RWPE1 (cell line): ENCODE measurements at regions not wholly inside any gene's neighbourhood (a gene's known extent, or its start where the extent isn't known, plus 50 kb on each side); places are given as distances from the start of the nearest gene placed in this dataset.

Source experiments
- CTCF ChIA-PET: fragments of 350-600 bp; sonication (Branson Sonifier 250); formaldehyde crosslinking; extraction: SDS; loops from one replicate; lab custom pipeline; 2021; lab: Yijun Ruan, JAX
- POLR2A ChIA-PET: fragments of 400-600 bp; formaldehyde crosslinking; extraction: SDS; loops from one replicate; lab custom pipeline; 2020; ENCODE audit warnings: antibody characterized with exemption; ENCODE audit not compliant: low non-redundant PET; lab: Yijun Ruan, JAX
- DNase-seq: peaks from one replicate; pipeline ENCODE4 v3.0.0; 2012; ENCODE audit warnings: low spot score
- H3K27ac ChIP-seq: fragments of 450-650 bp; 2 replicates; pipeline ENCODE4 v1.5.1; 2017
- TF ChIP-seq, protein P1 (sequence below): fragments of 450-650 bp; conservative IDR thresholded peaks from 2 replicates; pipeline ENCODE4 v1.5.1; 2017; ENCODE audit warnings: low read depth, mild to moderate bottlenecking

DNA sequence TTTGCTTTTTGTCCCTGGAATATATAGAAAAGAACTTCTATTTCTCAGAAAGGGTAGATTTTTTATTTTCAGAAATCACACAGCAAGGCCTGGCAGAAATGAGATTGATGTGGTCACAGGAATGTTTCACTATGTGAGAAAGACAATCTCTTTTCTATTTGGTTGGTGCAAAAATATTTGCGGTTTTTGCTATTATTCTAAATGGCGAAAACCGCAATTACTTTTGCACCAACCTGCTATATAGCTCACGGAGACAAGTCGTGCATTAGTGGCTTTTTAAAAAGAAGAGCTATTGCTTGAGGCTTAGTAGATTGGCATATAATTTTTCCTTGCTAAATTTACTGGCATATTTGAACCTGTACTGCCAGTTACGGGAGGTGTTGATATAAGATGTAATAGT is 100.4 kb downstream of the ITM2A start:
- H3K27ac ChIP-seq = no peak overlapping the region
- CTCF ChIA-PET = no interaction called here
- POLR2A ChIA-PET = no interaction called here
- no peak for DNase-seq
- TF ChIP-seq, protein P1, sequence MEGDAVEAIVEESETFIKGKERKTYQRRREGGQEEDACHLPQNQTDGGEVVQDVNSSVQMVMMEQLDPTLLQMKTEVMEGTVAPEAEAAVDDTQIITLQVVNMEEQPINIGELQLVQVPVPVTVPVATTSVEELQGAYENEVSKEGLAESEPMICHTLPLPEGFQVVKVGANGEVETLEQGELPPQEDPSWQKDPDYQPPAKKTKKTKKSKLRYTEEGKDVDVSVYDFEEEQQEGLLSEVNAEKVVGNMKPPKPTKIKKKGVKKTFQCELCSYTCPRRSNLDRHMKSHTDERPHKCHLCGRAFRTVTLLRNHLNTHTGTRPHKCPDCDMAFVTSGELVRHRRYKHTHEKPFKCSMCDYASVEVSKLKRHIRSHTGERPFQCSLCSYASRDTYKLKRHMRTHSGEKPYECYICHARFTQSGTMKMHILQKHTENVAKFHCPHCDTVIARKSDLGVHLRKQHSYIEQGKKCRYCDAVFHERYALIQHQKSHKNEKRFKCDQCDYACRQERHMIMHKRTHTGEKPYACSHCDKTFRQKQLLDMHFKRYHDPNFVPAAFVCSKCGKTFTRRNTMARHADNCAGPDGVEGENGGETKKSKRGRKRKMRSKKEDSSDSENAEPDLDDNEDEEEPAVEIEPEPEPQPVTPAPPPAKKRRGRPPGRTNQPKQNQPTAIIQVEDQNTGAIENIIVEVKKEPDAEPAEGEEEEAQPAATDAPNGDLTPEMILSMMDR = no peak

DNA sequence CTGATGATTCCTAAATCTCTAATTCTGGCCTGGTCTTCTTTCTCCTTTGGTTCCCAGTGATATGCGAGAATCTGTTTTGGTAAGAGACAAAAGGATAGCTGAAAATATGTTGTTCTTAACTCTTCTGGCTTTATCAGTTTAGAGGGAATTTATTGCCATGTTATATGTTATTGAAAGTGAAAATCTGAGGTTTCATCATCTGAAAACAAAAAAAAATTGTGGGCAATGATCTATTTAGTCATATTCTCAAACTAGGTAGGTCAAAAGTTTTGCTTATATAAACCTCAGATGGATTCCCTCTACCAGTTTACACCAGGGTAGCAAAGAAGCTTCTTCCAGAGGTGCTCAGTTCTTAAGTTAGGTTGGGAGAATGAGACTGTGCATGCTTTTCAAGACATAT is 103.6 kb downstream of the ITM2A start:
- ChIA-PET POLR2A (no interaction called here), CTCF (no interaction called here)
- H3K27ac ChIP-seq = no peak overlapping the region
- no peak for DNase-seq
- TF ChIP-seq, protein P1 = no peak

DNA sequence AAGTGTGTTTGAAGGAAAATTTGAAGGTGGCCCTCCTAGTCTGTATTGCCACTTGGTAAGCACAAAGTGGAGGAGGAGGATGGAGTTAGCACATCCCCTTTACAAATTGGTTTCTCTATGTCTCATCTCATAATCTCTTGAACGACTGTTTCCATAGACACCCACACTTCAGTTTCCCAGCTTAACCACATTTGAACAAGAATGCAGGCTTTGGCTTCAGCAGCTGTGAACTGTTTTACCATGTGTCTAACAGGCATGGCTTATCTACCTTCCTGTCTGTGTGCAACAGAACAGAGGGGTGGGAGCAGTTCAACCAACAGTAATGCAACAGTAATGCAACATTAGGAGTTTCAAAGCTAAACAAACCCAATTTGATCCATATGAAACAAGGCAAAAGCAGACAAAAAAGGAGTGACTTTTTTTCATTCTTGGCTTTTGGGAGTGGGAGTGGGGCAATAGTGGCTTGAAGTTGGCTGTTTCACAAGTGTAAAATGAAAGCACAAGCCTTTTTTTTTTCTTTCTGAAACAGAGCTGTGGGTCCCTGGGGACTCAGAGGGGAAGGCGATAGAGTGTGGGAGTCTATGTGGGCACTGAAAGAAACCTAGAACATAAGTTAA is 108.0 kb downstream of the ITM2A start:
- no peak for DNase-seq
- TF ChIP-seq, protein P1 = no peak
- no peak overlapping the region for H3K27ac ChIP-seq
- POLR2A ChIA-PET = no interaction called here
- CTCF ChIA-PET = no interaction called here

DNA sequence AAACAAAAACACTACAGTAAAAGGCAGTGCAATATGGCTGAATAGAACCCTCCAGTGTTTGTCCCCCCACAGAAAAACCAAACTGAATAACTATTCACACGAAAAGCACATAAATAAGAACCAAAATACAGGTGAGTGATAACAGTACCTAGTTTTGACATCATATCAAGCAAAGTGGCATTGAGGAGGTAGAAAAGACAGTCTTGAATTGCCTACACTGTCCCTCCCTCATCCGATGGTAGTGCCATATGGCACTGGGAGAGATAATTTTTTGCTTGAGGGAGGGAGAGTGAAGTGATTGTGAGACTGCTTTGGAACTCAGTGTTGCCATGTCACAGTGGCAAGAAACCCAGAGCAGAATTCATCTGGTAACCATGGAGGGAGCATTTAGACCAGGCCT is 99.2 kb downstream of the GPR174 start:
- POLR2A ChIA-PET = no interaction called here
- TF ChIP-seq, protein P1 = no peak
- DNase-seq = no peak
- no peak overlapping the region for H3K27ac ChIP-seq
- CTCF ChIA-PET = no interaction called here

DNA sequence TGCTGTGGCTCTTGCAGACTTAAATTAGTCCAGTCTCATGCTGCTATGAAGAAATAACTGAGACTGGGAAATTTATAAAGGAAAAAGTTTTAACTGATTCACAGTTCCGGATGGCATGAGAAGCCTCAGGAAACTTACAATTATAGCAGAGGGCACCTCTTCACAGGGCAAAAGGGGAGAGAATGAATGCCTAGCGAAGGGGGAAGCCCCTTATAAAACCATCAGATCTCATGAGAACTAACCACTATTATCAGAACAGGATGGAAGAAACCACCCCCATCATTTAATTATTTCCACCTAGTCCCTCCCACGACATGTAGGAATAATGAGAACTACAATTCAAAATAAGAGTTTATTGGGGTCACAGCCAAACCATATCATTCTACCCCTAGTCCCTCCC is 91.4 kb downstream of the GPR174 start:
- ChIA-PET CTCF (no interaction called here), POLR2A (interaction anchor here (0.5 kb wide), 1 partner anchor 1277 kb away, joined by 5 read pairs; no protein-coding TSS in a partner anchor)
- TF ChIP-seq, protein P1 = no peak
- H3K27ac ChIP-seq = no peak overlapping the region
- no peak for DNase-seq

DNA sequence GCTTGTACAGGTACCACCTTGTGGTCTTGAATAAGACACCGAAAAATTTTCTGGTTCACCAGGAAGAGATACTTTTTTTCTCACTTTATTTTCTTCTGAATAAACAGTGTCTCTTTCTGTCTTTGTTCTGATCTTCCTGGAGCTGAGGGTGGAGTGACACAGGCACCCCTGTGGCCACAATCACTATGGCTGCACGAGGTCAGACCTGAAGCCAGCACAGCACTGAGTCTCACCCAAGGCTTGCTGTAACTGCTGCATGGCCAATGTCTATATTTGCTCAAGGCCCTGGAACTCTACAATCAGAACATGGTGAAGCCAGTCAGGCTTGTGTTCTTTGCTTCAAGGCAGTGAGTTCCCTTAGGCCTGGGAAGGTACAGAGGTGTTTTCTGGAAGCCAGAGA is 87.2 kb downstream of the GPR174 start:
- no peak for DNase-seq
- CTCF ChIA-PET = no interaction called here
- no peak overlapping the region for H3K27ac ChIP-seq
- POLR2A ChIA-PET = no interaction called here
- TF ChIP-seq, protein P1 = no peak
